Gastroesophageal sphincter (tissue), 4 donors: ENCODE measurements at regions not wholly inside any gene's neighbourhood (a gene's known extent, or its start where the extent isn't known, plus 50 kb on each side); places are given as distances from the start of the nearest gene placed in this dataset.

Experiments
- ATAC-seq: fragments of 150-250 bp; one replicate; pipeline ENCODE4 v1.9.1; 2016; ENCODE audit warnings: mild to moderate bottlenecking, moderate library complexity
- H3K27ac ChIP-seq, 4 donors: fragments of 200-600 bp; sonication (generic) in 3 of 4; 1 replicate in 3 of 4; 2 replicates in 1 of 4; pipeline ENCODE4 v1.5.1; 2016 to 2019
- H3K27me3 ChIP-seq: fragments of 200-600 bp; sonication (generic); one replicate; pipeline ENCODE4 v1.5.1; 2019
- H3K36me3 ChIP-seq, 2 donors: fragments of 200-600 bp; sonication (generic); one replicate each; pipeline ENCODE4 v1.5.1; 2019; ENCODE audit warnings: control low read depth in 1 of 2
- H3K4me1 ChIP-seq, 3 donors: fragments of 200-600 bp; sonication (generic); 1 replicate in 2 of 3; 2 replicates in 1 of 3; pipeline ENCODE4 v1.5.1; 2016 to 2019; ENCODE audit warnings: control low read depth in 2 of 3
- H3K4me3 ChIP-seq, 2 donors: fragments of 200-600 bp; sonication (generic); one replicate each; pipeline ENCODE4 v1.5.1; 2019; ENCODE audit warnings: mild to moderate bottlenecking in 1 of 2, moderate library complexity in 1 of 2
- H3K9me3 ChIP-seq, 3 donors: fragments of 200-600 bp; sonication (generic); one replicate each; pipeline ENCODE4 v1.5.1; 2017 to 2019; ENCODE audit warnings: control low read depth in 2 of 3
- EP300 ChIP-seq: sonication (generic); formaldehyde crosslinking; IDR thresholded peaks from one replicate; pipeline ENCODE4 v1.6.1; 2017; ENCODE audit warnings: antibody characterized with exemption, mild to moderate bottlenecking
- POLR2A ChIP-seq, 2 donors: fragments of 450-650 bp; IDR thresholded peaks; one replicate each; pipeline ENCODE4 v1.6.1; 2017; ENCODE audit warnings: antibody characterized with exemption in 2 of 2, mild to moderate bottlenecking in 2 of 2, moderate library complexity in 1 of 2
- POLR2AphosphoS5 ChIP-seq: sonication (generic); formaldehyde crosslinking; IDR thresholded peaks from one replicate; pipeline ENCODE4 v1.6.1; 2017; ENCODE audit warnings: antibody characterized with exemption
- WGBS, 2 donors: methylation state at CpG; one replicate each; pipeline ENCODE4 v1.1.5; 2018; ENCODE audit warnings: low coverage in 1 of 2; 5-methylcytosine and 5-hydroxymethylcytosine counted together
- TF ChIP-seq, protein P1 (sequence below), 4 experiments: fragments of 200-600 bp in 2 of 4; fragments of 450-650 bp in 2 of 4; sonication (generic) in 1 of 4; IDR thresholded peaks; one replicate each; pipeline ENCODE4 v1.5.1; 2017 to 2019; ENCODE audit warnings: antibody characterized with exemption in 4 of 4, mild to moderate bottlenecking in 2 of 4, moderate library complexity in 2 of 4

DNA sequence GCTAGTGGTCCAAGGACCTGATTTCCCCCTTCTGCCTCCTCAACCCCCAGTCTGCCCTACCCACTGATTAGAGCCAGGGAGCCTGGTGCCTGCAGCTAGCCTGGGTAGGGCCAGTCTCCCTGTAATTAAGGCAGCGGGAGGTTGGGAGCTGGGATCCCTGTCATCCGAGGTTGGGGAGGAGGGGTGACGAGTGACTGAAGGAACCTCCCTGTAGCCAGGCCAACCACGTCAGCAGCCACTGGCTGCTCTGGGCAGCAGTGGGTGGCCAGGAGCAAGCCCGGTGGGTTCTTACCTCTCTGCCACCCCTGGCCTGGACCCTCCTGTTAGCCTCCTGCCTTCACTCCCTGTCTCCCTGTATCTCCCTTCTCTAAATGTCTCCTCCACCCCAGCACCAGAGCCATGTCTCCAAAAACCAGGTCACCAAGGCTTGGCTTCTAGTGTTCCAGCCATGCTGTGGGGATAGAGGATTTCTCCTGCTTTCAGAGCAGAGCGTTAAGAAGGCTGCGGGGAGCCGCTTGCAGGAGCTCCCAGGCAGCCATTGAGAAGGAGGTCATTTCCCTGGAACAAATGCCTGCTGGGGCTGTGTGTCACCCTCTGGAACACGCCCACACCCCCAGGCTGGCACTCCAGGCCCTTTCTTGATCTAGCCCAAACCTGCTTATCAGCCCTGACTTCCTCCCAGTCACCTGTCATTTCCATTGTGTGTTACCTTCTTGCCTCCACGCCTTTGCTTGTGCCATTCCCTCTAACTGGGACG lies 65.0 kb upstream of the GGTA1 start:
- ATAC-seq = no peak
- TF ChIP-seq EP300 = no peak
- TF ChIP-seq POLR2AphosphoS5 = no peak
- TF ChIP-seq POLR2A (IDR thresholded peaks at IDR 0.05) = no peak
- Histone ChIP-seq H3K36me3 (no peaks in the 10 kb centered on the region), H3K4me1 (peaks cover 5 to 41% (median 27%) of the 10 kb centered on the region in 3 donors), H3K9me3 (no peaks in the 10 kb centered on the region), H3K4me3 (no peak overlapping the region), H3K27me3 (no peaks in the 10 kb centered on the region), H3K27ac (no peak overlapping the region)
- 89 to 93% methylated on average over 6 of the region's 11 CpGs for WGBS, 2 donors

DNA sequence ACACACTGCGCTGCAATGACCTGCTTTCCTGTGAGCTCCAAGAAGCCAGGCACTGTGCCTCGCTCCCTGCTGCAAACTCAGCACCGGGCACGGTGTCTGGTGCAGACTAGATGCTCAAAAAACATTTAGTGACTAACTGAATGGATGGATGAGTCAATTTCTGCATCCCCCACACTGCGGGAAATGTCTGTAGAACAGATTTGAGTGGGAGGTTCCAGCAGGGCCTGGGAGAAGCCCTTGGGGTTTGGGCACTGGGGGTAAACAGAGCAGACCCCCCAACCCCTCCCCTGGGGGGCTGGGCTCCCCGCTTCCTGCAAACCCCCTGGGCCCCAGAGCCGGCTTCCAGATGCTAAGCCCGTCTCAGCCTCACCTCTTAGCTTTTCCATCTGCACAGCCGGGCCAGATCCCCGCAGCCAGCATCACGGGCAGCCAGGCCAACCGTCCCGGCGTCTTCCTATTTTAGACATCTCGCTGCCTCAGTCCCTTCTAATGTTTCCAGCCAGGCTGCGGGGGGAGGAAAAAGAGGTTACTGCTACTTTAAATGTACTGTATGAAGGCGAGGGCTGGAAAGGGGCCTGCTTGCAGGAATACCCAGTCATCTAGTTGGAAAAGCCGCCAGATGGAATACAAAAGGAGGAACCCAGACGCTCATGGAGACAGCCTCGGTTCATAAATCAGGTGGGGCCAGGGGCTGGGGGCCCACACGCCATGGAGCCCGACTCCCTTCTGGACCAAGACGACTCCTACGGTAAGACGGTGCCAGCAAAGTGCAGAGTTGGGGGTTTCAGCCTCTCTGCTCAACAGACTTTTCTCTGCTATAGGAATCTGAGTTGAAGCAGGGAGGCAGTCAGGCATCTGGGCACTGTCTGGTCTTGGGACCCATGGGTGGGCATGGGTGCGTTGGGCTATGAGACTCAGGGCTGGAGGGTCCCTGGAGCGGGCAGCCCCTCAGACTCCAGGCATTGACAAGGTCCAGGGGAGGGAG lies 67.1 kb upstream of the GGTA1 start:
- WGBS, 2 donors = 6 to 33% methylated on average over 3 to 9 of the region's 27 CpGs
- Histone ChIP-seq H3K4me3 (peak overlapping the region; percentile 20 to 47), H3K27me3 (no peaks in the 10 kb centered on the region), H3K9me3 (no peaks in the 10 kb centered on the region), H3K36me3 (no peaks in the 10 kb centered on the region), H3K27ac (peak overlapping the region; percentile 14 to 88 (median 86)), H3K4me1 (peaks cover 5 to 62% (median 27%) of the 10 kb centered on the region in 3 donors)
- peak; percentile 46 for TF ChIP-seq POLR2AphosphoS5
- TF ChIP-seq, protein P1, sequence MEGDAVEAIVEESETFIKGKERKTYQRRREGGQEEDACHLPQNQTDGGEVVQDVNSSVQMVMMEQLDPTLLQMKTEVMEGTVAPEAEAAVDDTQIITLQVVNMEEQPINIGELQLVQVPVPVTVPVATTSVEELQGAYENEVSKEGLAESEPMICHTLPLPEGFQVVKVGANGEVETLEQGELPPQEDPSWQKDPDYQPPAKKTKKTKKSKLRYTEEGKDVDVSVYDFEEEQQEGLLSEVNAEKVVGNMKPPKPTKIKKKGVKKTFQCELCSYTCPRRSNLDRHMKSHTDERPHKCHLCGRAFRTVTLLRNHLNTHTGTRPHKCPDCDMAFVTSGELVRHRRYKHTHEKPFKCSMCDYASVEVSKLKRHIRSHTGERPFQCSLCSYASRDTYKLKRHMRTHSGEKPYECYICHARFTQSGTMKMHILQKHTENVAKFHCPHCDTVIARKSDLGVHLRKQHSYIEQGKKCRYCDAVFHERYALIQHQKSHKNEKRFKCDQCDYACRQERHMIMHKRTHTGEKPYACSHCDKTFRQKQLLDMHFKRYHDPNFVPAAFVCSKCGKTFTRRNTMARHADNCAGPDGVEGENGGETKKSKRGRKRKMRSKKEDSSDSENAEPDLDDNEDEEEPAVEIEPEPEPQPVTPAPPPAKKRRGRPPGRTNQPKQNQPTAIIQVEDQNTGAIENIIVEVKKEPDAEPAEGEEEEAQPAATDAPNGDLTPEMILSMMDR (IDR thresholded peaks at IDR 0.05) = no peak
- peak; percentile 65 for ATAC-seq

DNA sequence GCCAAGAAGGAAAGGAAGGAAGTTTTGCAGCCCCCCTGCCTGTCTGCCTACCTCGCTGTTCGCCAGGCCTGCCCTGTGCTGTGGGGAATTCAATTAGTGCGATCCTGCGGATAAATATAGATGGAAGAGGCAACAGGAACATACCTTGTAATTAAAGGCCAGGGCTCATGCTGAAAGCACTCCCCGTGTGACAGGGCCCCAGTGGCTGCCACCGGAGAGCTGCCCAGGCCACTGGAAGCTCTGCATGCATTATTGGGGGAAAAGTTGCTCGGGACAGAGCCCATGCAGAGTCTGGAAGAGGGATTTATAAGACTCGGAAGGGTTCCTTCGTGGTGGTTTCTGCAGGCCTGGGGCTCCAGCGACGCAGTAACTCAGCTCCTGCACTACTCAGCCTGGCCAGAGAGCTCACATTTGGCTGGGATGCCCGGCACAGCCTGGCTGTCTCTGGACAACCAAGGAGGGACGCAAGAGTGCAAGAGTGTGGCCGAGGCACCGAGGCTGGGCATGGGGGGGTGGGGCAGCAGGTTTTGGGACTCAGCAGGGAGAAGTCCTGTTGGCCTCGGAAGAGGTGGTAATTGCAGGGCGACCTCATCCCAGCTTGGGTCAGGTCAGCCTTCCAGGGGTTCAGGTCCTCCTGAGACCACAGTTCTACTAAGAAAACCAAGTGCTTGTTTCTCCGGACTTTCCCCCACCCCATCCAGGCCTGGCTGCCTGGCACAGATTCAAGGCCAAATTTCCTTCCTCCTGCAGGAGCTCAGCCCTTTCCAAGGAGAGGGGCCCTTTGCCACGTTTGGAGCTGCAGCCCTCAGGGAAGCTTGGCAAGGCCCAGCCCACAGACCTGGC lies 68.1 kb upstream of the GGTA1 start:
- Histone ChIP-seq H3K36me3 (no peaks in the 10 kb centered on the region), H3K4me3 (peak overlapping the region; percentile 20 to 47), H3K9me3 (no peaks in the 10 kb centered on the region), H3K27me3 (no peaks in the 10 kb centered on the region), H3K27ac (peak overlapping the region; percentile 39 to 88 (median 86)), H3K4me1 (peaks cover 5 to 72% (median 27%) of the 10 kb centered on the region in 3 donors)
- WGBS, 2 donors = 8 to 30% methylated on average over 2 to 6 of the region's 19 CpGs
- TF ChIP-seq, protein P1 (IDR thresholded peaks at IDR 0.05) = peak in 3 of 4 experiments; percentile 8 to 48 (median 44)
- TF ChIP-seq POLR2A (IDR thresholded peaks at IDR 0.05) = no peak
- peak; percentile 32 for ATAC-seq

DNA sequence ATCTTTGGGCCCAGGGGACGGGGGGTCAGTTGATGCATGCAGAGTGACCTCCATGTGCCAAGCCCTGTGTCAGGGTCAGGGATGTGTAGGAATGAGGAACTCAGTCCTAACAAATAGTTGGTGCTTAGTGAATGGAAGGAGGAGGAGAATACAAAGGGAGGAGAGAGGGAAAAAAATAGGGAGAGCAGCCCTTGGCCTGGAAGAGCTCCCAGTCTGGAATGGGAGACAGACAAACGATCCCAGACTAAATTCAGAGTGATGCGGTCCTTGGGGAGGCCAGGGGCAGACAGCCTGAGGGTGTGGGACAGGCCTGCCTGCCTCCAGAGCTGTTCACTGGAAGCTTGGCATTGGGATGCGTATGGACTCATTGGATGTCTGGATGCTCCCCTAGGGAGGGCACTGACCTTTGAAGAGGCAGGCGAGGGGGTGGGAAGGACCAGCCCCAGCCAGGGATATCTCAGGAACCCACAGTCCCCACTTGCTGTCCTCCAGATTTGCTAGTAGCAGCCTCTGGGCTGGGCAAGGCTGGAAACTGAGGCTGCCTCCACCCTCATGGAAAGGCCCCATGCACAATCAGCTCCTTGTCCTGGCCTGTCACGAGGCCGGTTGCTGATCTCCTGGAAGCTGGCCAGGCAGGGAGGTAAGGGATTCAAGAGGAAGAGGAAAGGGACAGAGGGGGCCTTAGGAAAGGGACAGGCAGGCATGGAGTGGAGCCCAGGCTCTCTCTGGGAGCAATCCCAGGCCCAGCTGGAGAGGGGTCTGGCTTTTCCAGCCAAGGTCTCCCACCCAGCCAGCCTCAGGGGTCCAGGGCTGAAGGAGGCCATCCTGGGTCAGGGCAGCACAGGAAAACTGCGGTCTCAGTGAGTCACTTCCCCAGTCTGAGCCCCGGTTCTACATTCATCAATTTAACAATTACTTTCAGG lies 69.0 kb upstream of the GGTA1 start:
- peaks cover 5 to 81% (median 27%) of the 10 kb centered on the region in 3 donors for H3K4me1 ChIP-seq
- peak overlapping the region; percentile 39 to 88 (median 86) for H3K27ac ChIP-seq
- TF ChIP-seq EP300 (no peak), POLR2AphosphoS5 (no peak), POLR2A (IDR thresholded peaks at IDR 0.05) (no peak)
- TF ChIP-seq, protein P1 (IDR thresholded peaks at IDR 0.05) = no peak
- no peak for ATAC-seq
- H3K27me3 ChIP-seq = no peaks in the 10 kb centered on the region
- no peaks in the 10 kb centered on the region for H3K36me3 ChIP-seq
- H3K9me3 ChIP-seq = no peaks in the 10 kb centered on the region
- WGBS, 2 donors = 4 to 25% methylated on average over 4 to 7 of the region's 9 CpGs
- peak overlapping the region; percentile 20 to 47 for H3K4me3 ChIP-seq
